ENCODE measurements at regions not wholly inside any gene's neighbourhood (a gene's known extent, or its start where the extent isn't known, plus 50 kb on each side); places are given as distances from the start of the nearest gene placed in this dataset.
"Not testable (repeated sequence)": the region's sequence is repeated elsewhere in the genome, so short reads cannot be mapped to it uniquely, and the experiment has no call there.

DNA sequence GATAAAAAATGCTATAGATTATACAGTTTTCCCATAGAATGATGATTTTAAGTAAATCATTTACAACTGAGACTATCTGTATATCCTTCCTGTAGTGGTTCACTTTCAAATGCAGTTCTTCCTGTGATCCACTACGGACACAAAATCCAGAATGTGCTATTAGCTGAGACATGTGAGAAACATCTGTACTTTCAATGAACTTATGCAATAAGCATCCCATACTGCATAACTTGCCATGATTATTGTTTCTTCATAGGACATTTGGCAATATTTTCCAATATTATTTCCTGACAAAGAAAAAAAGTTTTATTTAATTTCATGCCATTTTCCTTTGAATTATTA lies 83.5 kb upstream of the PRDX6 start:
- TF ChIP-seq, protein P1, sequence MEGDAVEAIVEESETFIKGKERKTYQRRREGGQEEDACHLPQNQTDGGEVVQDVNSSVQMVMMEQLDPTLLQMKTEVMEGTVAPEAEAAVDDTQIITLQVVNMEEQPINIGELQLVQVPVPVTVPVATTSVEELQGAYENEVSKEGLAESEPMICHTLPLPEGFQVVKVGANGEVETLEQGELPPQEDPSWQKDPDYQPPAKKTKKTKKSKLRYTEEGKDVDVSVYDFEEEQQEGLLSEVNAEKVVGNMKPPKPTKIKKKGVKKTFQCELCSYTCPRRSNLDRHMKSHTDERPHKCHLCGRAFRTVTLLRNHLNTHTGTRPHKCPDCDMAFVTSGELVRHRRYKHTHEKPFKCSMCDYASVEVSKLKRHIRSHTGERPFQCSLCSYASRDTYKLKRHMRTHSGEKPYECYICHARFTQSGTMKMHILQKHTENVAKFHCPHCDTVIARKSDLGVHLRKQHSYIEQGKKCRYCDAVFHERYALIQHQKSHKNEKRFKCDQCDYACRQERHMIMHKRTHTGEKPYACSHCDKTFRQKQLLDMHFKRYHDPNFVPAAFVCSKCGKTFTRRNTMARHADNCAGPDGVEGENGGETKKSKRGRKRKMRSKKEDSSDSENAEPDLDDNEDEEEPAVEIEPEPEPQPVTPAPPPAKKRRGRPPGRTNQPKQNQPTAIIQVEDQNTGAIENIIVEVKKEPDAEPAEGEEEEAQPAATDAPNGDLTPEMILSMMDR (conservative IDR thresholded peaks at IDR 0.05; ENCODE audit: low read depth, low read length) = no peak
- Histone ChIP-seq H3K36me3 (ENCODE audit: insufficient read depth) (no peaks in the 10 kb centered on the region), H3K4me2 (no peak overlapping the region), H3K27ac (no peak overlapping the region), H3K9ac (no peak overlapping the region), H3K4me3 (IDR thresholded peaks at IDR 0.05; ENCODE audit: insufficient read depth, low read depth, low read length) (no peak overlapping the region), H3K4me1 (ENCODE audit: low read depth, poor library complexity, severe bottlenecking) (no peaks in the 10 kb centered on the region), H4K20me1 (ENCODE audit: insufficient read depth) (no peaks in the 10 kb centered on the region), H2AFZ (ENCODE audit: low read depth) (no peak overlapping the region), H3K27me3 (ENCODE audit: insufficient read depth, low read depth) (no peaks in the 10 kb centered on the region), H3K79me2 (ENCODE audit: insufficient read depth, low read depth) (no peaks in the 10 kb centered on the region)

DNA sequence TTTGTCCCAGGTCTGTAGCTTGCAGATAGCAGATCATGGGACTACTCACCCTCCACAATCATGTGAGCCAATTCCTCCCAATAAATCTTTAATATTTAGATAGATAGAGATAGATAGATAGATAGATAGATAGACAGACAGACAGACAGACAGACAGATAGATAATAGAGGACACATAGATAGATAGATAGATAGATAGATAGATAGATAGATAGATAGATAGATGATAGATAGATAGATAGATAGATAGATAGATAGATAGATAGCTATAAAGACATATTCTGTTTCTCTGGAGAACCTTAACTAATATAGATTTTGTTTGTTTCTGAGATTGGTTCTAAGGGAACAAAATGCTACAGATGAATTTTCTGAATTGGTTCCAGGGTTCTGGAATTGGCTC lies 82.3 kb upstream of the PRDX6 start:
- not testable (repeated sequence) for H3K36me3 ChIP-seq (ENCODE audit: insufficient read depth)

DNA sequence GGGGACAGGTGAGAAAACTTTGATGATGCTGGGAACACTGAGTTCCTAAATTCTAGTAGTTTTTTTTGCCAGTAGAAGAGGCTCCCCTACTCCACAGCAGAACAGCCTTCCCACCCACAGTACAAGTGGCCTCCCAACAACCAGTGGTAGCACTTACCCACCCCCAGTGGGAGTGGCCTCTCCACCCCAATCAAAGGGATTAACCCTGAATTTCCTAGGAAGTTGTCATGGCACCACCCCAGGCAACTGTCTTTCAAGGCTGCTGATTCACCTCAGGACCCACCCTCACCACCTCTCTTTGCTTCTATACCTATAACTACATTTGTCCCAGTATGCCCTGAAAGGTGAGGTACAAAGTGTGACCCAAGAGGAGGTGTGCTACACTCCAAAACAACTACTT lies 81.4 kb upstream of the PRDX6 start:
- H3K27me3 ChIP-seq (ENCODE audit: insufficient read depth, low read depth) = no peaks in the 10 kb centered on the region
- no peak overlapping the region for H3K27ac ChIP-seq
- no peaks in the 10 kb centered on the region for H4K20me1 ChIP-seq (ENCODE audit: insufficient read depth)
- H3K9ac ChIP-seq = no peak overlapping the region
- TF ChIP-seq, protein P1 (conservative IDR thresholded peaks at IDR 0.05; ENCODE audit: low read depth, low read length) = no peak
- no peak overlapping the region for H2AFZ ChIP-seq (ENCODE audit: low read depth)
- no peaks in the 10 kb centered on the region for H3K79me2 ChIP-seq (ENCODE audit: insufficient read depth, low read depth)
- H3K4me1 ChIP-seq (ENCODE audit: low read depth, poor library complexity, severe bottlenecking) = no peaks in the 10 kb centered on the region
- no peak overlapping the region for H3K4me2 ChIP-seq
- H3K36me3 ChIP-seq (ENCODE audit: insufficient read depth) = no peaks in the 10 kb centered on the region
- no peak overlapping the region for H3K4me3 ChIP-seq (IDR thresholded peaks at IDR 0.05; ENCODE audit: insufficient read depth, low read depth, low read length)

More for the DNA sequence above, 82.3 kb upstream of the PRDX6 start:
- H3K4me1 ChIP-seq (ENCODE audit: low read depth, poor library complexity, severe bottlenecking); H3K4me2 ChIP-seq; H3K27ac ChIP-seq; H2AFZ ChIP-seq (ENCODE audit: low read depth); H3K79me2 ChIP-seq (ENCODE audit: insufficient read depth, low read depth); H4K20me1 ChIP-seq (ENCODE audit: insufficient read depth); H3K27me3 ChIP-seq (ENCODE audit: insufficient read depth, low read depth); H3K9ac ChIP-seq; H3K4me3 ChIP-seq (IDR thresholded peaks at IDR 0.05; ENCODE audit: insufficient read depth, low read depth, low read length): not testable (repeated sequence)

DNA sequence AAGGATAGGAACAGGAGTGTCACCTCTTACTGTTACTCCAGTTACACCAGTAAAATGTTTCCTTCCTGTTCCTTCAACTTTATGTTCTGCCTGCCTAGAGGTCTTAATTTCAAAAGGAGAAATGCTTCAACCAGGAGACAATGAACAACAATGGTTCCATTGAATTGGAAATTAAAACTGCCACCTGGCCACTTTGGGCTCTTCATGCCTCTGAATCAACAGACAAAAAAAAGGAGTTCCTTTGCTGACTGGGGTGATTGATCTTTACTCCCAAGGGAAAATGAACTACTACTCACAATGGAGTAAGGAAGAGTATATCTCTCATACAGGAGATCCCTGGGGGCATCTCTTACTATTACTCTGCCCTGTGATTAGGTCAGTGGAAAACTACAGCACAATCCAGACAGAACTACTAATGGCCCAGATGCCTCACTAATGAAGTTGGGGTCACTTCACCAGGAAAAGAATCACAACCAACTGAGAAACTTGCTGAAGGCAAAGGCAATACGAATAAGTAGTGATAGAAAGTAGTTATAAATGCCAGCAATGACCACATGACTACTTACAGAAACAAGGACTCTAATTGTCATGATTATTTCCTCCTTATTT lies 76.6 kb upstream of the PRDX6 start:
- Histone ChIP-seq H2AFZ (ENCODE audit: low read depth) (no peak overlapping the region), H3K27ac (no peak overlapping the region), H3K4me3 (IDR thresholded peaks at IDR 0.05; ENCODE audit: insufficient read depth, low read depth, low read length) (no peak overlapping the region)

DNA sequence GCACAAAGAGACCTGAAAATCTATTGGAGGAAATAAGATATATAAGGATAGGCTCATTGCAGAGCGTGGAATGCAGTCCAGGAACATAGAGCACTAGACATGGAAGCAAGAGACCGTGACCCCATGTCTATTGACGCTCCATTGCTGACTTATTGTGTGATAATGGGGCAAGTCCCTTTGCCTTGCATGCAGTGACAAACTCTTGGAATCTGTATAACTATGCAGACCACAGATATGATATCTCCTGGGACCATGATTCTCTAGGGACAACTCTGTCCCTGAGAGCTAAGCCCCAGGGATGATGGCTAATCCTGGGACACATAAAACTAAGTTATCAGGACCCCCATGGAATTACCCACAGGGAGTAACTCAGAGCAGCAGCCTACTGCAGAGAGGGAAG lies 73.1 kb upstream of the PRDX6 start:
- H3K9ac ChIP-seq = no peak overlapping the region
- no peak overlapping the region for H3K27ac ChIP-seq
- H3K27me3 ChIP-seq (ENCODE audit: insufficient read depth, low read depth) = no peaks in the 10 kb centered on the region
- H3K36me3 ChIP-seq (ENCODE audit: insufficient read depth) = no peaks in the 10 kb centered on the region
- no peaks in the 10 kb centered on the region for H4K20me1 ChIP-seq (ENCODE audit: insufficient read depth)
- no peak overlapping the region for H3K4me3 ChIP-seq (IDR thresholded peaks at IDR 0.05; ENCODE audit: insufficient read depth, low read depth, low read length)
- TF ChIP-seq, protein P1 (conservative IDR thresholded peaks at IDR 0.05; ENCODE audit: low read depth, low read length) = no peak
- no peaks in the 10 kb centered on the region for H3K4me1 ChIP-seq (ENCODE audit: low read depth, poor library complexity, severe bottlenecking)
- no peak overlapping the region for H2AFZ ChIP-seq (ENCODE audit: low read depth)
- H3K4me2 ChIP-seq = no peak overlapping the region
- no peaks in the 10 kb centered on the region for H3K79me2 ChIP-seq (ENCODE audit: insufficient read depth, low read depth)

More for the DNA sequence above, 76.6 kb upstream of the PRDX6 start:
- Histone ChIP-seq H3K36me3 (ENCODE audit: insufficient read depth) (no peaks in the 10 kb centered on the region), H3K9ac (no peak overlapping the region), H3K27me3 (ENCODE audit: insufficient read depth, low read depth) (no peaks in the 10 kb centered on the region), H4K20me1 (ENCODE audit: insufficient read depth) (no peaks in the 10 kb centered on the region), H3K4me1 (ENCODE audit: low read depth, poor library complexity, severe bottlenecking) (no peaks in the 10 kb centered on the region), H3K79me2 (ENCODE audit: insufficient read depth, low read depth) (no peaks in the 10 kb centered on the region), H3K4me2 (no peak overlapping the region)
- TF ChIP-seq, protein P1 (conservative IDR thresholded peaks at IDR 0.05; ENCODE audit: low read depth, low read length) = no peak
